SU-DHL-6 (cell line): ENCODE measurements at regions not wholly inside any gene's neighbourhood (a gene's known extent, or its start where the extent isn't known, plus 50 kb on each side); places are given as distances from the start of the nearest gene placed in this dataset.

Source experiments
- H2AFZ ChIP-seq: fragments of 200-600 bp; sonication (generic); 2 replicates; pipeline ENCODE4 v1.6.1; 2014; ENCODE audit warnings: low read depth, mild to moderate bottlenecking, moderate library complexity, mixed read lengths, antibody characterized with exemption, low read length; ENCODE audit not compliant: severe bottlenecking
- H3F3A ChIP-seq: fragments of 200-600 bp; shearing (Covaris generic); 2 replicates; pipeline ENCODE4 v1.6.0; 2016; ENCODE audit warnings: antibody characterized with exemption, mild to moderate bottlenecking; ENCODE audit not compliant: insufficient read depth
- H3K27ac ChIP-seq: fragments of 200-600 bp; sonication (generic); 2 replicates; pipeline ENCODE4 v1.5.1; 2016; ENCODE audit warnings: low read depth, mild to moderate bottlenecking, low read length, moderate library complexity, mixed read lengths
- H3K27me3 ChIP-seq: fragments of 200-600 bp; sonication (generic), shearing (Covaris generic); 2 replicates; pipeline ENCODE4 v1.6.0; 2014; ENCODE audit warnings: mild to moderate bottlenecking, low read length
- H3K36me3 ChIP-seq: fragments of 200-600 bp; sonication (generic); 2 replicates; pipeline ENCODE4 v1.6.1; 2014; ENCODE audit warnings: mild to moderate bottlenecking, low read length, mixed read lengths
- H3K4me2 ChIP-seq: fragments of 300-600, 200-600 bp; shearing (Covaris generic), sonication (generic); 2 replicates; pipeline ENCODE4 v1.6.0; 2014; ENCODE audit warnings: low read length, low read depth, mild to moderate bottlenecking; ENCODE audit not compliant: poor library complexity, severe bottlenecking
- H3K4me3 ChIP-seq: fragments of 200-600 bp; sonication (generic); 2 replicates; pipeline ENCODE4 v1.5.1; 2014; ENCODE audit warnings: antibody characterized with exemption, low read length, mild to moderate bottlenecking, mixed read lengths; ENCODE audit not compliant: insufficient read depth, poor library complexity, severe bottlenecking
- H3K79me2 ChIP-seq: fragments of 200-600 bp; sonication (generic); 2 replicates; pipeline ENCODE4 v1.6.1; 2014; ENCODE audit warnings: mild to moderate bottlenecking, low read length, moderate library complexity; ENCODE audit not compliant: insufficient read depth
- H3K9ac ChIP-seq: fragments of 200-600 bp; sonication (generic); 2 replicates; pipeline ENCODE4 v1.7.0; 2014; ENCODE audit warnings: mild to moderate bottlenecking, low read length
- H3K9me2 ChIP-seq: fragments of 200-600 bp; sonication (generic); replicated peaks from 2 replicates; pipeline ENCODE4 v1.6.1; 2014; ENCODE audit warnings: low read length; ENCODE audit not compliant: insufficient read depth
- H3K9me3 ChIP-seq: fragments of 200-600 bp; sonication (generic); 2 replicates; pipeline ENCODE4 v1.6.1; 2014; ENCODE audit warnings: low read length, mixed read lengths; ENCODE audit not compliant: insufficient read depth
- H4K20me1 ChIP-seq: fragments of 200-600 bp; sonication (generic); 2 replicates; pipeline ENCODE4 v1.6.1; 2014; ENCODE audit warnings: low read depth, mild to moderate bottlenecking, antibody characterized with exemption, low read length, moderate library complexity, mixed read lengths
- CTCF ChIP-seq: fragments of 200-600 bp; sonication (generic); IDR thresholded peaks from one replicate; pipeline ENCODE4 v1.5.1; 2017; ENCODE audit warnings: antibody characterized with exemption, mild to moderate bottlenecking, low read length, moderate library complexity; ENCODE audit not compliant: insufficient read depth, poor library complexity, severe bottlenecking
- EZH2phosphoT487 ChIP-seq: fragments of 200-600 bp; sonication (generic), shearing (Covaris generic); conservative IDR thresholded peaks from 2 replicates; pipeline ENCODE4 v1.6.1; 2018; ENCODE audit warnings: mild to moderate bottlenecking, antibody characterized with exemption, low read length, moderate library complexity, mixed read lengths

GRCh38 chr7:38069052-38069451 is 109.0 kb upstream of the STARD3NL start:
- Histone ChIP-seq H3K36me3 (no peaks in the 10 kb centered on the region), H3K9me2 (no peaks in the 10 kb centered on the region), H2AFZ (no peak overlapping the region), H3K27me3 (no peaks in the 10 kb centered on the region), H3F3A (no peaks in the 10 kb centered on the region), H3K79me2 (no peaks in the 10 kb centered on the region), H3K27ac (no peak overlapping the region), H3K4me2 (no peak overlapping the region), H3K9me3 (no peaks in the 10 kb centered on the region), H4K20me1 (no peaks in the 10 kb centered on the region), H3K9ac (no peak overlapping the region), H3K4me3 (no peak overlapping the region)
- no peak for TF ChIP-seq CTCF
- TF ChIP-seq EZH2phosphoT487 = no peak

- Histone ChIP-seq H3K79me2 (no peaks in the 10 kb centered on the region), H3K27ac (no peak overlapping the region), H3F3A (no peaks in the 10 kb centered on the region), H3K27me3 (no peaks in the 10 kb centered on the region), H3K9me2 (no peaks in the 10 kb centered on the region), H3K9ac (no peak overlapping the region), H3K9me3 (no peaks in the 10 kb centered on the region), H3K36me3 (no peaks in the 10 kb centered on the region), H4K20me1 (no peaks in the 10 kb centered on the region), H3K4me3 (no peak overlapping the region), H2AFZ (no peak overlapping the region), H3K4me2 (no peak overlapping the region)
- TF ChIP-seq CTCF (peak; percentile 47), EZH2phosphoT487 (no peak)
Observed at GRCh38 chr7:38070718-38071117, 107.3 kb upstream of the STARD3NL start.

GRCh38 chr7:38086857-38087256 is 91.2 kb upstream of the STARD3NL start:
- H3K4me3 ChIP-seq = no peak overlapping the region
- TF ChIP-seq CTCF = no peak
- TF ChIP-seq EZH2phosphoT487 = no peak
- H4K20me1 ChIP-seq = no peaks in the 10 kb centered on the region
- H2AFZ ChIP-seq = no peak overlapping the region
- H3K27ac ChIP-seq = no peak overlapping the region
- H3K9me3 ChIP-seq = 0 out of 2 replicates have a peak, but pooled peaks cover 4% of the 10 kb centered on the region
- H3K36me3 ChIP-seq = no peaks in the 10 kb centered on the region
- H3K4me2 ChIP-seq = no peak overlapping the region
- no peaks in the 10 kb centered on the region for H3K27me3 ChIP-seq
- H3K79me2 ChIP-seq = no peaks in the 10 kb centered on the region
- no peaks in the 10 kb centered on the region for H3K9me2 ChIP-seq
- no peaks in the 10 kb centered on the region for H3F3A ChIP-seq
- no peak overlapping the region for H3K9ac ChIP-seq
